ACHN (cell line): ENCODE measurements at regions not wholly inside any gene's neighbourhood (a gene's known extent, or its start where the extent isn't known, plus 50 kb on each side); places are given as distances from the start of the nearest gene placed in this dataset.
A peak's percentile ranks its signal among the peaks of the same experiment; 100 is the strongest.
"Not testable (repeated sequence)": the region's sequence is repeated elsewhere in the genome, so short reads cannot be mapped to it uniquely, and the experiment has no call there.

Experiments
- DNase-seq: peaks from one replicate; pipeline ENCODE4 v3.0.0-alpha.2; 2015
- in situ Hi-C: cut with HindIII; loops from 2 replicates; pipeline ENCODE4 v1.10.0; 2017; ENCODE audit warnings: low sequenced_read_pairs, low pct_ligation_motif_present, low pct_unique_long_range_greater_than_20kb

DNA sequence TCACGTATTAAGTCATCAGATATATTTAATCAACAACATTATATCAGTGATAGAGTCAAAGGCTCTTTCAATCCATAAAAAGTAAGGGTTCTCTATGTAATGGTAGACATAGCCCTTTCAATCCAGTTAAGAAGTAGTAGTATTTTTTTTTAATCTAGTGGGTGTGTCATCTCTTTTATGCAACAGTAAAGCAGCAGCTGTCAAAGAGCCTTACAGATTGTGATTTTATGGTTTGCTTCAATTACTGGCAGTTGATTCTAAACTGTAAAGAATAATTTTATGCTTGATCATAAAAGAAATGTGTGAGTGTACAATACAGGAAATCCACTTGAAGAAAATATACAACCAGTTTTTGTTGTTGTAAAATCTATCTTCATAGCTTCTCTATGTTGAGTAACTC is 902.6 kb upstream of the MBL2 start:
- in situ Hi-C loops = no loop called here

DNA sequence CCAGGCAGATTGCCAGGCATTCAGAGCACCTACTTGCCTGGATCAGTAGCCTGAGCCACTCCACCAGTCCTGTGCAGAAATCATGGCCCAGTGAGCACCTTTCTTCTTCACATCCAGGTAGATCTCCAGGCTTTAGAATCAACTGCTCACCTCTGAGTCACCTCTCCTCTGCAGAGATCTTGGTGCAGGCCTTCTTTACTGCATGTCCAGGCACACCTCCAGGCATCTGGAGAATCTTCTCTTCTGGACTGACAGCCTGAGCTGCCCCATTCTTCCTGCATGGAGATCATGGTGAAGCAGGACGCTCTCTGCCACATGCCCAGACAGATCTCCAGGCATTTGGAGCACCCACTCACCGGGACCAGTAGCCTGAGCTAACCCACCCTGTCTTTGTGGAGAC is 894.5 kb upstream of the MBL2 start:
- in situ Hi-C loops = no loop called here
- no peak for DNase-seq

More for the DNA sequence above, 902.6 kb upstream of the MBL2 start:
- DNase-seq = no peak

DNA sequence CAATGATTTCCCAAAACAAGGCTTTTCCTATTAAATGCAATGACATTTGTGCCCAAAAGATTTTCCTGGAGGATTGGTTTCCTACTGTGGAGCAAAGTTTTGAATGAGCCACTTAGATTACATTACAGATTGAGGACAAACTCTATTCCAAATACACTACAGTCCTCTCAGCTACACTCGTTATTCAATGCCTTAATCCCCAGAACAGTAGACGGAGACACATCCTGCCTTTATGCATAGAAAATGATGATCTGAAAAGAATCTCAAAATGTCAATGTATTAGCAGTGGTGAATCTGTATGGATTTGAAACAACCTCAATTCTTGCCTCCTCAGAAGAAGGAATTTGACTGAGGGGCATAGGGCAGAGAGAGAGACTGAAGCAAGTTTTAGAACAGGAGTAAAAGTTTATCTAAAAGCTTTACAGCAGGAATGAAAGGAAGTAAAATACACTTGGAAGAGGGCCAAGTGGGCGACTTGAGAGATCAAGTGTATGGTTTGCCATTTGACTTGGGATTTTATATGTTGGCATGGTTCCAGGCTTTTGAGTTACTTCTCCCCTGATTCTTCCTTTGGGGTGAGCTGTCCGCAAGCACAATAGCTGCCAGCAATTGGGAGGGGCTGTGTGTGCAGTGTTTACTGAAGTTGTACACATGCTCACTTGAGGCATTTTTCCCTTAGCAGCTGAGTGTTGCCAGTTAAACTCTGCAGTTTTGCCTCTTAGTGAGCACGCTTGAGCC is 891.9 kb upstream of the MBL2 start:
- in situ Hi-C loops = no loop called here
- DNase-seq = no peak

DNA sequence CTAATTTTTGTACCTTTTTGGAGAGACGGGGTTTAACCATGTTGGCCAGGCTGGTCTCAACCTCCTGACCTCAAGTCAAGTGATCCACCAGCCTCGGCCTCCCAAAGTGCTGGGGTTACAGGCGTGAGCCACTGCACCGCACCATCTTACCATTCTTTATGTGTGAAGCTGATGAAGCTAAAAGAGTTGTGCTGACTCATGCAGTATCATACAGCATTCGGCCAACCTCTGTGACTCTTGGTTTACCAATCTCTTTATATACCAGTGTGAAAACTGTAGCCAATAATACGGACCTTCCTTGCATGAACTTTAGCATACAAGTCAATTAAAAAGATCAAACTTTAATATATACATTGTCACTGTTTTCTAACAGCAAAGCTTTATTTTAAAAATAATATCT is 878.2 kb upstream of the MBL2 start:
- in situ Hi-C loops = no loop called here
- no peak for DNase-seq

DNA sequence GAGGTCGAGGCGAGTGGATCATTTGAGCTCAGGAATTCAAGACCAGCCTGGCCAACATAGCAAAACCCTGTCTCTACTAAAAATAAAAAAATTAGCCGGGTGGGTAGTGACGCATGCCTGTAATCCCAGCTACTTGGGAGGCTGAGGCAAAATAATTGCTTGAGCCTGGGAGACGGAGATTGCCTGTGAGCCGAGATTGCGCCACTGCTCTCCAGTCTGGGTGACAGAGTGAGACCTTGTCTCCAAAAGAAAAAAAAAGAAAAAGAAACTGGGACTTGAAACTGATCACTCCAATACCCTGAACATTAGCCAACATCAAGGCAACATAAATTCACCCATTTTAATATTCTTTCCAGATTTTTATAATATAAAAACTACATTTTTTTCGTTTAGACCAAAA is 874.6 kb upstream of the MBL2 start:
- in situ Hi-C loops = not testable (repeated sequence)

DNA sequence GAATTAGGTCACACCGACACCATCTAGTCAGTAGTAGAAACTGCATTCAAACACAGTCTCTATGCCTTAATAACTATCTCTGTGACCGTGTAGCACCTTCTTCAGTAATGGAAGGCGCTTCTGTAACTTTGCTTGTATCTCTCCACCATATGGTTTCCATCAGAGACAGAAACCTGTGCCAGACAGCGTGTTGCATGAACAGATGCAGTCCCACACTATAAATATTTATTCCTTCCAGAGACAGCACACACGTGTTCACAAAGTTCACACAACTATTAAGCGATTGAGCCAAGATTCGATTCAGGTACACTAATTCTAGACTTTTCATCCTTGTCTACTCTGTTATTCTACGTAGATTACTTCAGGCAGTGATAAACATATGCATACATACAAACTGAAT is 873.9 kb upstream of the MBL2 start:
- DNase-seq = no peak
- in situ Hi-C loops = no loop called here

More for the DNA sequence above, 874.6 kb upstream of the MBL2 start:
- DNase-seq = not testable (repeated sequence)

DNA sequence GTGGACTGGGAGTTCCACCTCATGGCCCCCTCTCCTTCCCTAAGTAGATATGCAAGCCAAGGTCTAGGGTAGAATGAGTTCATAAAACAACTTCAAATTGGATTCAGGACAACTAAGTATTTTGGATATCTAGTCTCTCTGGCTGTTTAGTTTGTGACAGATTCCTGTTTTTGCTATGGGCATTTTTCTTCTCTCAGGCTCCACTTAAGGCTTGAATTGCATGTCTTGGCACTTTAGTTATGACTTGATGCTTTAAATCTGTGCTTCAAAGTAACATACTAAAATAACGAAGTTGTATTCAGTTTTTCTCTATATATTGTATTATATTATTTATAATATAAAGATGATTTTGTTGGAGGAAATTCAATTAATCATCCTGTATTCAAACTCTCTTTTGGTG is 873.4 kb upstream of the MBL2 start:
- DNase-seq = no peak
- in situ Hi-C loops = no loop called here

DNA sequence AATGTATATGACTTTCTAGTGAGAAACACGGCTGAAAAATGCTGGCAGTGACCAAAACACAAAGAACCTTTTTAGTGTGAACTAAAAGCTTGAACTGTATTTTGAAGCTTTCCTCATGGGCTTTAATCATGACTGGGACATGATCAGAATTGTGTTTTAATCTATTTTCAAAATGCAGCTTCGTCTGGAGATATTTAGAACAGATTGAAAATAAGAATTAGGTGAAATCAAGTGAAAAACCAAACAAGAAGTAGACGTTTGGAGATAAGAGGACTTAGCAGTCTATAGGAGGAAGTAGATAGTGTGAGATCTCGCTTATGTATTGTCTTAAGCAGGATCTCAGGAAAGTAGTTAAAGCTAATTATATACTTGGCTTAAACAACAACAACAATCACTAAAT is 865.4 kb upstream of the MBL2 start:
- in situ Hi-C loops = no loop called here
- no peak for DNase-seq

DNA sequence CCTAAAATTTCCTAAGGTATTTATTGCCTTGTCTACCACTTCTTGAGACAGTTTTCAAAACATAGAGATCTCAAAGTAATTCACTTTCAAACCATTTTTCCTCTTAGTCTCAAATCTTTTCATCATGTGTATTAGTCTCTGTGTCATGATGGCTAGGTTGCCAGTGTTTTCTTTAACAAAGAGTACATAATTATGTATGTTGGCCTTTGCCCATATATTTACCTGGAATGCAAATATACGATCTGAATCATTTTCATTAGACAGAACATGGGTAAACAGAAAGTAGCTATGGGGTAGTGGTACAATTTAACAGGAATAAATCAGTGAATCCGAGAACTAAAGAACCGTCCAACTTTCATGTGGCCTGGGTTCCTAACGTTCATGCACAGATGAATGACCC is 852.1 kb upstream of the MBL2 start:
- in situ Hi-C loops = no loop called here
- DNase-seq = no peak

DNA sequence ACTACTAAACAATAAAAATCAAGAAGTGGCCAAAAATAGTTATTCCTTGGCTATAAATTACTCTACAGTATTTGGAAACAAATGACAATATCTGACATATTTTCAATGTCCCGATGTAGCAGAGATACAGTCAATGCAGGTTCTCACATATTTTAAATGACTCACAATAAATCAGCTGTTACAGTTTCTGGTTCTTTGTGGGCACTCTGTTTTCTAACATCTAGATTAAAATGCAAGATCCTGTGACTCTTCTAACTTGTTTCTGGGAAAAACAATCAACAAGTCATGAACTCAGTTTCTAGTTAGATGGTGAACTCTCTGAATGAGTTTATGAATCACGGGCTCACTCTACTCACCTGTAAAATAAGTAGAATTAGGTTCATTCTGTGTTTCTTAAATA is 849.6 kb upstream of the MBL2 start:
- in situ Hi-C loops = no loop called here

DNA sequence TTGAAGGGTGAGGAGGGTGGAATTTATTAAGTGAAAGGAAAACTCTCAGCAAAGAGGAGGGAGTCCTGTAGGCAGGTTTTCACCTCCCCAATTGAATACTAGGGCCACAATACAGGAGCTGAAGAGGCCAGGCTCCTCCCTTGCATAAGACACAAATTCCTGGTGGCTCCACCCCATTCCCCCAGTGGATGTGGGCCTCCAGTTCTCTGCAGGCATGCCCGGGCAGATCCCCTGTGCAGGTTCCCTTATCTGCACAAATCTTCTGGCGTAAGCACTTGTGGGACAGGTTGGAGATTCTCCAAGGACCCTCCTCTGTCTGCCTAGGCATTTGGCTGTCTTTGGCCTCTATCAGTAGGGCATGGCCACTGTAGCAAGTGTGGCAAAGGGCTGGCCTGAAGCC is 847.1 kb upstream of the MBL2 start:
- in situ Hi-C loops = no loop called here
- DNase-seq = peak; percentile 22

More for the DNA sequence above, 849.6 kb upstream of the MBL2 start:
- no peak for DNase-seq

DNA sequence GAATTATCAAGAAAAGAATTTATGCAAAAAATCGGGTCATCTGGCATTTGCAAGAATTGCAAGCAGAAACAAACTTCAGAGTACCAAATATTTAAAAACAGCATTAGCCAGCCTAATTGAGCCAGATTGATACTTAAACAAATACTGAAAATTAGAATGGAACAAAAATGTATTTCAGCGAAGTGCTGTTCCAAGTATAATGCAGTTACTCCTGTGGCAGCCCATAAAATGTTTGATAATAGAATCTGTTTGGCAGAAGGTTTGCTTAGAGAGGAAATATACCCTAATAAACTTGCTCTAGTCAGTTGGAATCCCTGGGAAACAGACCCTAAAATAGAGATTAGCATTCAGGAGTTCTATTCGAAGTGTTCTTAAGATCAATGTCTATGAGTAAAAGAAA is 835.1 kb upstream of the MBL2 start:
- in situ Hi-C loops = no loop called here

DNA sequence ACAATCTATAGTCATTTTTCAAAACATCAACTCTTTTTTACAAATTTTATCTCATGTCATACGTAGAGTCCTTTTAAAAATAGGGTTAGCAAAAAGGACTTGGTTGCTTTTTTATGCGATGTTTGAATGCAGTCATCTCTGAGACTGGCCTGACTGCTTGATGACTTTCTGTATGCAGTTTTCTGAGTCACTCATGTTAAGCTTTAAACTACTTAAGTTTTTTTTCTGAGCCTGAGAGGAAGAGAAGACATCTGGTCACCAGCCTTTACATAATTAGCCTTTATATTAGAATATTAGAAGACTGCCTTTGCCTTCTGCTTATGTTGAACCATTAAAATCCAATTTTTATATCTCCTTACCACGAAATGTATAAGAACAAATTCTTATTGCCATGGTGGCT is 834.4 kb upstream of the MBL2 start:
- DNase-seq = peak; percentile 8
- in situ Hi-C loops = no loop called here

More for the DNA sequence above, 835.1 kb upstream of the MBL2 start:
- no peak for DNase-seq

DNA sequence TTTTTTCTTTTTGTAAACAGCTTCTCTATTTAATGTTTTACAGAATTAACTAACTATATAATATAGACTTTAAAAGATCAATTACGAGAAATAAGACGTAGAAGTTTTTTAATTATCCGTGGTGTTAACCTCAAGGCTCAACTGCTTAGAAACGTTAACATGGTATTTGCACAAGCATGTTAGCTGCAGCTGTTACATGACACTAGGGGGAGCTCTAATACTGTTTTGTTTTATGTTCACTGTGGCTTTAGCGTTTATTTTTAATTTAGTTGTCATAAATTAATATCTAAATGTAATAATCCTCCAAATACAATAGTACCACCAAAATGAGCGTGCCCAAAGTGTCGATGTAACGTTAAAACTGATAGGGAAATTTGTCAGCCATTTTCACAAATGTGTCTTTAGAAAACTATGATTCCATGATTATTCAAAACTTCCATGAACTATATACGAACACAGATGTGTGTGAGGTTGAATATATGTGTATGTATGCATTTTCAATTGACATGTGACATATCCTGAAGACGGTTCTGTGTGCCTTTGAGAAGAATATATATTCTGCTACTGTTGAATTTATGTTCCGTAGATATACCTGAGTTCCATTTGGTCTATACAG is 828.8 kb upstream of the MBL2 start:
- in situ Hi-C loops = no loop called here
- DNase-seq = peak; percentile 58

DNA sequence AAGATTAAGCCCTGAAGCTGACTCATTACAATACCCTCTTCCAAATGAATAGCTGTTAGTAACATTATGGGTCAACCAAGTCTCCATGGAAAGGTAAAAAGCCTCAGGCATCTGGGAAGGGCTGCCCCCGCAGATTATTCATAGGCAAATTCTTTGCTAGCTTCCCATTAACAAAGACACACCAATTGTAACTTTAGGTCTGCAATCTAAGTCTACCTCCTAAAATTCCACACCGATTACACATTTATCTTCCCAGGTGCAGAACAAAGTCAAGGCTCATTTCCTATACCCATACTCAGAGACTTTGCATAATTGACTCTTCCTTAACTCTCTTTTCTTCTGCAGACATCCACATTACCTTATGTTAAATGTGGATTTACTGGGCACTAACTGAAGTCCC is 826.3 kb upstream of the MBL2 start:
- in situ Hi-C loops = no loop called here
- DNase-seq = no peak

DNA sequence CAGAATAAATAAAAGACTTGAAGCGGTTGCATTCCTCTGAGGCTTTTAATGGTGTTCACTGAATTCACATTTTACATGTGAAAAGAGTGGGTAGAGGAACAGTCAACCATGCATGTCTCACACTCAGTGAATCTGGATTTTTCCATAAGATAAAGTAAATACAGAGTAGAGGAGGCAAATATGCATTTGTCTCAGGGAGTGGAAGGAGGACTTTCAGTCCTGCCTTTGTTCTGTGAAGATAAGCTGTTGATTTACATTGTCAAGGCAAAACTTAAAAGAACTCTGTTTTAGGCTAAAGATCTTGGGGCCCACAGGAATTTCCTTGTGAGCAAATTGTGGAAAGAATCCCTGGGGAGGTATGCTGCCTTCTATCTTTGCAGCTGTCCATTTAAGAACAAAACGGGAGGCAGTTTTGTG is 825.3 kb upstream of the MBL2 start:
- DNase-seq = no peak
- in situ Hi-C loops = no loop called here

DNA sequence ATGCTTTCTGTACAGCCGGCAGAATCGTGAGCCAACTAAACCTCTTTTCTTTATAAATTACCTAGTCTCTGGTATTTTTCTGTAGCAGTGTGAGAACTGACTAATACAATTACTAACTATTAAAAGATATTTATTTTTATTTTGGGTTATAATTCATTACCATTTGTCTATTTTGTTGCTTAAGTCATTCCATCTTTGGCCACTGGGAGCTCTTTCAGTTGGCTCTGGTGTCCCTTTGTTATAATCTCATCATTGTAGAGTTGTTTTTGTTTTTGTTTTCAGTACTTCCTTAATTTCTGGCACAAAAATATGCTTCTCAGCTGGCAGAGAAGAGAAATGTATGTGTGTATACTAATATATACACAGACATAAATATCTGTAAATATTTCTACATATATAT is 807.9 kb upstream of the MBL2 start:
- no peak for DNase-seq

DNA sequence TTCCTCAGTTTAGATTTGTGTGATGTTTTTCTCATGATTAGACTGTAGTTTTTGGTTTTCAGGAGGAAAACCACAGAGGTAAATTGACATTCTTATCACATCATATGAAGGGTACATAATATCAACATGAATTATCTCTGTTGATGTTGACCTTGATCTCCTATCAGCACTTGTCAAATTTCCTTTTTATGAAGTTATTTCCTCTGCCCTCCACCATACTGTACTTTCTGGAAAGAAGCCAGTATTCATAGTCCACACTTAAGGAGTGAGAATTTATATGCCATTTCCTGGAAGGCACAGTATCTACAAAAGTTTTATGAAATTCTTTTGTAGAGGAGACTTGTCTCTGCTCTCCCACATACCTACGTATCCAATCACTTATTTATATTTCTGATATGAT is 807.2 kb upstream of the MBL2 start:
- no peak for DNase-seq
- in situ Hi-C loops = no loop called here

More for the DNA sequence above, 807.9 kb upstream of the MBL2 start:
- in situ Hi-C loops = no loop called here

DNA sequence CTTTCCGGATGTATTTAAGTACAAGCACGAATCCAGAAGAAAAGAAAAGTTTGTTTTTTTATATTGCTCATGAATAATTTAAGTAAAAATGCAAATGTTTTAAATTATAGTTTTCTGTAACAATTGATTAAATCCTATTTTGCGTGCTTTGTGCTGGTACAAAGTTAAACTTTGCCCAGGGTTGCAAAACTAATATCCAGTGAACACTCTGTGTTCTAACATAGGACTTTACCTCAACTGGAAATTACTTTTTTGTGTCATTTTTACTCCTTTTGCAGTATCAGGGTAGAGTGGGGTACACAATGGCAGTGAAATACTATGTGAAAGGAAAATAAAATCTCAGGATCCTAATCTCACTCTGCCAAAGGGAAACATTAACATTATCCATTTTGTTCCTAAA is 801.4 kb upstream of the MBL2 start:
- no peak for DNase-seq
- in situ Hi-C loops = no loop called here

DNA sequence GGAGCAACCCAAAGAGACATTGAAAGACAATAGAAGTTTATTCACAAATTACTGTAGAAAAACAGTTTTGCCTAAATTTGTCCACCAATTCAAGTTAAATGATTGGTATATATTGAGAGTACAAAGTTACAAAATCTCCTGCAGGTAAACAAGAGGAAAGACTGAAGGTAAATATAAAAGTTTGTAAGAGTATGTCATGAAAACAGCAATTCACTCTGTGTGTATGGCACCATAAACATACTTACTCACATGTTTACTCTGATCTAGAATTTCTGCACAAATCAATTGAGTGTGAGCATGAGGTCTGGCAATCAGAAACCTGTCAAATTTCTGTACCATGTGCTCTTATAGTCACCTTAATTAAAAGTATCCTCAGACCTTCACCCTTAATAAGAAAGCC is 800.9 kb upstream of the MBL2 start:
- in situ Hi-C loops = no loop called here
- no peak for DNase-seq
